ENCODE measurements at regions not wholly inside any gene's neighbourhood (a gene's known extent, or its start where the extent isn't known, plus 50 kb on each side); places are given as distances from the start of the nearest gene placed in this dataset.

DNA sequence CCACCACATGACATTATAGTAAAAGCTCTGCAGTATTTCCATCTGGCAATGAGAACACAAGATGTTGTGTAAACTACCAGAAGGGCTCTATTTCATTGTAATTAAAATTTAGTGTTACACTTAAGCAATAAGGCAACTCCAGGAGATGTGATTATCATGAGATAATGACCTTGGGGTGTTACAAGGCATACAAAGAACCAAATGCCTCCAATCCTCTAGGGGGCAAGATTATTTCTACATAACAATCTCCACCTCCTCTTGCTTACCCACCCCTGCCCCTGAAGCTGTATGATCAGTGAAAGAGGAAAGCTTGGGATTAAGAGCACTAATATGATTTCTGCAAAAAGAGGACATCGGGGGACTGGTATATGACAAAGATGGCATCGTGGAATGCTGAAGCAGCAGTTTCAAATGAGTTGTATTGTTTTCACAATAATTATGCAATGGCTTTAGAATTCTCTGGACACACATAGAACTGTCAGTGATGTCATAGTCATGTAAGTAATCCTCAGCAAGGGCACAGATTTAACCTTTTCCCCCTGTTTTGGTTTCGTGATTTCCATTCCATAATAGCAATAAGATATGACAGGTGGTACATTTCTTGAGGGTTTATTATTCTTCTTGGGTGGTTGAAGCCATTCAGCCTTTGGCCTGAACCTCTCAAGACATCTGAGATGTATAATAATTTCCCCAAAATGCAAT is 295.3 kb downstream of the MZT1 start:
- Histone ChIP-seq H3K27ac (no peak overlapping the region), H3K4me1 (no peaks in the 10 kb centered on the region), H3K36me3 (no peaks in the 10 kb centered on the region), H3K4me3 (no peak overlapping the region), H3K27me3 (no peaks in the 10 kb centered on the region), H3K9me3 (no peaks in the 10 kb centered on the region)
- intact Hi-C loops (cut with DNase I) = no loop called here
- WGBS, 2 donors = 73 to 76% methylated on average over 3 of the region's 3 CpGs
- no peak for DNase-seq
- TF ChIP-seq POLR2A (IDR thresholded peaks at IDR 0.05) (no peak), CTCF (IDR thresholded peaks at IDR 0.05) (no peak)

DNA sequence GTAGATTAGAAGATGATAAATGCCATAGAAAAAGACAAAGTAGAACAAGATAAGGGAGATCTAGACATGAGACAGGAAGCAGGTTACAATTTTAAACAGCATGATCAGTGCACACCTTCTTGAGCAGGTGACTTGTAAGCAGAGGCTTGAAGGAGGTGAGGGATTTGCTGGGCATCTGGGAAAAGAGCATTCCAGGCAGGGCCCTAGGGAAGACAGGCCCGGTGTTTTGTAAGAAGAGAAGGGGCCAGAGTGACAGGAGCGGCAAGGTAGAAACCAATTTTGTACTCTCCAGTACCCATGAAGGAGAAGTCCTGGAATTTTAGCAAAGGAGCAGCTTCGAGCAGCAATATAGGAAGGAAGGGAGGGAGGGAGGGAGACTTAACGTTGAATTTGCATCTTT is 296.5 kb downstream of the MZT1 start:
- DNase-seq = no peak
- H3K27me3 ChIP-seq = no peaks in the 10 kb centered on the region
- H3K4me1 ChIP-seq = no peaks in the 10 kb centered on the region
- no peaks in the 10 kb centered on the region for H3K36me3 ChIP-seq
- H3K9me3 ChIP-seq = no peaks in the 10 kb centered on the region
- TF ChIP-seq POLR2A (IDR thresholded peaks at IDR 0.05) (no peak), CTCF (IDR thresholded peaks at IDR 0.05) (no peak)
- intact Hi-C loops (cut with DNase I) = no loop called here
- H3K27ac ChIP-seq = no peak overlapping the region
- no peak overlapping the region for H3K4me3 ChIP-seq
- WGBS, 2 donors = 59 to 78% methylated on average over 4 of the region's 4 CpGs

- no peak for DNase-seq
- TF ChIP-seq POLR2A (IDR thresholded peaks at IDR 0.05) (no peak), CTCF (IDR thresholded peaks at IDR 0.05) (no peak)
- no peak overlapping the region for H3K4me3 ChIP-seq
- intact Hi-C loops (cut with DNase I) = no loop called here
- H3K4me1 ChIP-seq = no peaks in the 10 kb centered on the region
- H3K27ac ChIP-seq = no peak overlapping the region
- H3K36me3 ChIP-seq = no peaks in the 10 kb centered on the region
- no peaks in the 10 kb centered on the region for H3K9me3 ChIP-seq
- 50 to 63% methylated on average over 7 of the region's 7 CpGs for WGBS, 2 donors
- no peaks in the 10 kb centered on the region for H3K27me3 ChIP-seq
Measured at GRCh38 chr13:72427757-72428528, 299.5 kb downstream of the MZT1 start.

DNA sequence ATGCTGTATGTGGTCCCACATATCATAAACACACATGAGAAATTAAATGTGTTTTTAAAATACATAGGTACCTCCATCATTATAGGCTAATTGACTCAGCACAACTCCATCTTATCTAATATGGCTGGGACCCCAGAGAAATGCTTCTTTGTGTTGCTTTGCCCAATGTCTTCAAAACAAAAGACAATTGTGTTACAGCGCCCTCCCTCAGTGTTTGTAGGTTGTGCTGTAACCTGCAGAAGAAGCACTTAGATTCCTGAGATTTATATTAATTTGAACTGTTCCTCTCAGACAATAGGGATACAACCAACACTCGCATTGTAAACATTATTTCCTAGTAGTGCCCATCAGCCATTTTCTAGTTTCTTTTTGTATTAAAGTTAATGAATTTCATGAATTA is 303.4 kb downstream of the MZT1 start:
- TF ChIP-seq CTCF (IDR thresholded peaks at IDR 0.05) (no peak), POLR2A (IDR thresholded peaks at IDR 0.05) (no peak)
- Histone ChIP-seq H3K4me1 (no peaks in the 10 kb centered on the region), H3K9me3 (no peaks in the 10 kb centered on the region), H3K4me3 (no peak overlapping the region), H3K27ac (no peak overlapping the region), H3K36me3 (no peaks in the 10 kb centered on the region), H3K27me3 (no peaks in the 10 kb centered on the region)
- DNase-seq = no peak
- WGBS, 2 donors = 85 to 92% methylated on average over 2 of the region's 2 CpGs
- intact Hi-C loops (cut with DNase I) = no loop called here

- TF ChIP-seq POLR2A (IDR thresholded peaks at IDR 0.05) (no peak), CTCF (IDR thresholded peaks at IDR 0.05) (no peak)
- DNase-seq = no peak
- Histone ChIP-seq H3K27me3 (no peaks in the 10 kb centered on the region), H3K4me1 (no peaks in the 10 kb centered on the region), H3K27ac (no peak overlapping the region), H3K4me3 (no peak overlapping the region), H3K36me3 (no peaks in the 10 kb centered on the region), H3K9me3 (no peaks in the 10 kb centered on the region)
- intact Hi-C loops (cut with DNase I) = no loop called here
- 68 to 75% methylated on average over 3 of the region's 3 CpGs for WGBS, 2 donors
Measured at GRCh38 chr13:72415817-72416216, 311.6 kb downstream of the MZT1 start.

All from esophagus squamous epithelium (tissue), 5 donors.